A549 (cell line): ENCODE measurements at regions not wholly inside any gene's neighbourhood (a gene's known extent, or its start where the extent isn't known, plus 50 kb on each side); places are given as distances from the start of the nearest gene placed in this dataset.

ENCODE experiments used
- ATAC-seq, 2 experiments: fragments of 200-7000 bp in 1 of 2; fragments of >200 bp in 1 of 2; cut with Nextera tagmentation in 1 of 2; cut with Tn5 transposase in 1 of 2; 3 replicates each; pipeline versions ENCODE4 v1.8.0 to v1.9.1; 2018 to 2020; ENCODE audit warnings: mild to moderate bottlenecking in 1 of 2, moderate library complexity in 1 of 2
- CTCF ChIA-PET: fragments of 300-600 bp; sonication (Branson Sonifier 250); formaldehyde crosslinking; extraction: SDS; loops from one replicate; lab custom pipeline; 2021; ENCODE audit warnings: antibody characterized with exemption, inconsistent platforms; lab: Yijun Ruan, JAX
- POLR2A ChIA-PET: fragments of 350-600 bp; formaldehyde crosslinking; extraction: SDS; loops from one replicate; lab custom pipeline; 2021; ENCODE audit warnings: antibody characterized with exemption, inconsistent platforms; lab: Yijun Ruan, JAX
- DNase-seq, 2 experiments: peaks; one replicate each; pipeline versions ENCODE4 v3.0.0 to v3.0.0-alpha.2; 2011 to 2016; ENCODE audit warnings: low read depth in 1 of 2, low spot score in 1 of 2
- FAIRE-seq: peaks from 2 replicates; lab custom pipeline; 2011; peaks lifted over from hg19 to GRCh38; lab: Jason Lieb, UNC
- H3K27ac ChIP-seq, 2 experiments: fragments of >200 bp; sonication (Bioruptor Twin); formaldehyde crosslinking; 3 replicates each; pipeline ENCODE4 v1.5.1; 2016 to 2017
- H3K4me1 ChIP-seq: fragments of >200 bp; sonication (Bioruptor Twin); formaldehyde crosslinking; 3 replicates; pipeline ENCODE4 v1.6.1; 2016
- H3K4me2 ChIP-seq: fragments of >200 bp; sonication (Bioruptor Twin); formaldehyde crosslinking; 3 replicates; pipeline ENCODE4 v1.6.1; 2016
- H3K4me3 ChIP-seq: fragments of >200 bp; sonication (Bioruptor Twin); formaldehyde crosslinking; 3 replicates; pipeline ENCODE4 v1.5.1; 2016
- H3K9me3 ChIP-seq: fragments of >200 bp; sonication (Bioruptor Twin); formaldehyde crosslinking; 3 replicates; pipeline ENCODE4 v1.6.1; 2016
- EHF ChIP-seq: fragments of 250-450 bp; sonication (Bioruptor Pico); IDR thresholded peaks from 2 replicates; pipeline ENCODE4 v1.5.0; 2020; ENCODE audit warnings: mild to moderate bottlenecking
- FOSB ChIP-seq: fragments of 250-450 bp; sonication (Bioruptor Pico); IDR thresholded peaks from 2 replicates; pipeline ENCODE4 v1.5.0; 2020; ENCODE audit warnings: mild to moderate bottlenecking, moderate library complexity
- FOSL2 ChIP-seq, 2 experiments: fragments of 450-650 bp in 1 of 2; fragments of >200 bp in 1 of 2; sonication (Bioruptor Twin) in 1 of 2; formaldehyde crosslinking; IDR thresholded peaks; 2 replicates each; pipeline versions ENCODE4 v1.5.0 to v1.6.1; 2016 to 2020; ENCODE audit warnings: mild to moderate bottlenecking in 1 of 2, moderate library complexity in 1 of 2
- FOXS1 ChIP-seq: fragments of 250-450 bp; sonication (Bioruptor Pico); IDR thresholded peaks from 2 replicates; pipeline ENCODE4 v1.5.0; 2020; ENCODE audit warnings: mild to moderate bottlenecking, moderate library complexity
- GATA3 ChIP-seq: IDR thresholded peaks from 2 replicates; pipeline ENCODE4 v1.6.1; 2012; ENCODE audit warnings: borderline replicate concordance
- HDAC2 ChIP-seq: fragments of 200-600 bp; sonication (generic); IDR thresholded peaks from 2 replicates; pipeline ENCODE4 v1.6.1; 2016
- HEYL ChIP-seq: fragments of 250-450 bp; sonication (Bioruptor Pico); IDR thresholded peaks from 2 replicates; pipeline ENCODE4 v1.8.0; 2021; ENCODE audit warnings: mild to moderate bottlenecking, moderate library complexity
- HOXA7 ChIP-seq: fragments of 250-450 bp; sonication (Bioruptor Pico); IDR thresholded peaks from 2 replicates; pipeline ENCODE4 v1.5.0; 2020; ENCODE audit warnings: mild to moderate bottlenecking, moderate library complexity
- HOXB5 ChIP-seq: fragments of 250-450 bp; sonication (Bioruptor Pico); IDR thresholded peaks from 2 replicates; pipeline ENCODE4 v1.5.0; 2020; ENCODE audit warnings: mild to moderate bottlenecking, moderate library complexity
- JUN ChIP-seq, 2 experiments: fragments of >200 bp; sonication (Bioruptor Twin); formaldehyde crosslinking; IDR thresholded peaks; 2 replicates in 1 of 2; 3 replicates in 1 of 2; pipeline ENCODE4 v1.6.1; 2016 to 2017
- JUNB ChIP-seq: fragments of >200 bp; sonication (Bioruptor Twin); formaldehyde crosslinking; IDR thresholded peaks from 2 replicates; pipeline ENCODE4 v1.6.1; 2016
- KDM1A ChIP-seq: fragments of 200-600 bp; sonication (generic); IDR thresholded peaks from 2 replicates; pipeline ENCODE4 v1.6.1; 2016; ENCODE audit warnings: low read depth, mild to moderate bottlenecking
- MYC ChIP-seq: IDR thresholded peaks from 2 replicates; pipeline ENCODE4 v1.6.1; 2012; ENCODE audit warnings: mild to moderate bottlenecking, inconsistent platforms, low read length, improper control_type of control experiment, borderline replicate concordance
- NFE2L2 ChIP-seq: fragments of 150-350 bp; conservative IDR thresholded peaks from 2 replicates; pipeline ENCODE4 v1.6.1; 2014; ENCODE audit warnings: low read length
- NR3C1 ChIP-seq: fragments of >200 bp; sonication (Bioruptor Twin); formaldehyde crosslinking; IDR thresholded peaks from 3 replicates; pipeline ENCODE4 v1.6.1; 2017
- PHF8 ChIP-seq: fragments of 200-600 bp; sonication (generic); IDR thresholded peaks from 2 replicates; pipeline ENCODE4 v1.6.1; 2016; ENCODE audit warnings: low read depth, mild to moderate bottlenecking, antibody characterized with exemption, moderate library complexity, borderline replicate concordance
- RAD21 ChIP-seq, 2 experiments: fragments of >200 bp in 1 of 2; sonication (Bioruptor Twin) in 1 of 2; formaldehyde crosslinking in 1 of 2; IDR thresholded peaks in 1 of 2; conservative IDR thresholded peaks in 1 of 2; 2 replicates in 1 of 2; 3 replicates in 1 of 2; pipeline ENCODE4 v1.6.1; 2012 to 2018; ENCODE audit warnings: inconsistent platforms in 1 of 2
- RARB ChIP-seq: fragments of 250-450 bp; sonication (Bioruptor Pico); IDR thresholded peaks from 2 replicates; pipeline ENCODE4 v1.8.0; 2021; ENCODE audit warnings: mild to moderate bottlenecking, moderate library complexity
- RCOR1 ChIP-seq: fragments of 150-350 bp; IDR thresholded peaks from 2 replicates; pipeline ENCODE4 v1.6.1; 2014; ENCODE audit warnings: antibody characterized with exemption, low read length, low read depth
- RFX5 ChIP-seq: fragments of 450-650 bp; IDR thresholded peaks from 2 replicates; pipeline ENCODE4 v1.7.1; 2014; ENCODE audit warnings: antibody characterized with exemption, mild to moderate bottlenecking, moderate library complexity
- SMC3 ChIP-seq: fragments of >200 bp; sonication (Bioruptor Twin); formaldehyde crosslinking; IDR thresholded peaks from 3 replicates; pipeline ENCODE4 v1.6.1; 2018; ENCODE audit warnings: inconsistent platforms
- SREBF2 ChIP-seq: fragments of 450-650 bp; IDR thresholded peaks from 2 replicates; pipeline ENCODE4 v1.6.1; 2014; ENCODE audit warnings: mild to moderate bottlenecking, moderate library complexity
- TP53 ChIP-seq: fragments of 250-450 bp; sonication (Bioruptor Pico); IDR thresholded peaks from 2 replicates; pipeline ENCODE4 v1.5.0; 2021; ENCODE audit warnings: mild to moderate bottlenecking, moderate library complexity
- ZC3H11A ChIP-seq: fragments of 450-650 bp; IDR thresholded peaks from 2 replicates; pipeline ENCODE4 v1.6.1; 2014; ENCODE audit warnings: antibody characterized with exemption, mild to moderate bottlenecking
- ZNF302 ChIP-seq: fragments of 250-450 bp; sonication (Bioruptor Pico); IDR thresholded peaks from 2 replicates; pipeline ENCODE4 v1.9.0; 2021; ENCODE audit warnings: inconsistent platforms, mild to moderate bottlenecking, moderate library complexity
- WGBS: methylation state at CpG from one replicate; pipeline ENCODE4 v1.1.6; 2017; ENCODE audit errors: missing lambda C conversion rate; 5-methylcytosine and 5-hydroxymethylcytosine counted together
- TF ChIP-seq, protein P1 (sequence below): IDR thresholded peaks from 2 replicates; pipeline ENCODE4 v1.6.1; 2012
- TF ChIP-seq, protein P2 (sequence below): fragments of 200-600 bp; sonication (generic); IDR thresholded peaks from 2 replicates; pipeline ENCODE4 v1.6.1; 2016; ENCODE audit warnings: antibody characterized with exemption, mild to moderate bottlenecking, moderate library complexity
- TF ChIP-seq, protein P3 (sequence below): fragments of >200 bp; sonication (Bioruptor Twin); formaldehyde crosslinking; IDR thresholded peaks from 3 replicates; pipeline ENCODE4 v1.5.1; 2016
- TF ChIP-seq, protein P4 (sequence below): IDR thresholded peaks from 2 replicates; pipeline ENCODE4 v1.6.1; 2012

DNA sequence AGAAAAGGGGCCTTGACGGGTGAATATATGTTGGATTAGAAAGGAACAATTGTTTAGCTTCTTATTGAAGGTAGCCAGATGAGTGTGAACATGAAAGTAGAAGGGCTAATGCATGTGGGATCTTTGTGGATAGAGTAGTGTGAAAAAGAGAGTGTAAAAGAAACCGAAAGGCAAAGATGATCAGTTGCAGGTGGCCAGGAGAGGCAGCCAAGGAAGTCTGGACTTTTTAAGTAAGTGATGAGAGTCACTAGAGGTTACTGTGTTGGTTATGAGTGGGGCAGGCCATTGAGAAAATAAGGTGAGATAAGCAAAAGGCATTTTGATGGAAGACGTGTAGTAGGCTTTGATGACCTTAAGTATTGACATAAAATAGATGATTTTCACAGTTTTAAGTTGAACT, 64.7 kb upstream of the ETV1 start:
- FAIRE-seq (no peak), ATAC-seq (no peak), DNase-seq (no peak)
- H3K9me3 ChIP-seq = no peaks in the 10 kb centered on the region; the same call in 2 of the 3 replicates
- H3K4me3 ChIP-seq = no peak overlapping the region
- H3K4me2 ChIP-seq = no peak overlapping the region
- ChIA-PET CTCF (interaction anchor here (1.0 kb wide), 1 partner anchor 13 kb away, joined by 4 read pairs; no protein-coding TSS in a partner anchor), POLR2A (no interaction called here)
- H3K27ac ChIP-seq = no peak overlapping the region
- TF ChIP-seq HOXA7 (no peak), FOSL2 (IDR thresholded peaks at IDR 0.05) (no peak), FOSL2 (CRISPR knock-in tag; IDR thresholded peaks at IDR 0.05) (no peak), TP53 (CRISPR knock-in tag) (no peak), FOXS1 (CRISPR knock-in tag) (no peak), HDAC2 (no peak), RCOR1 (no peak)
- 29% methylated on average over 3 of the region's 3 CpGs for WGBS
- no peaks in the 10 kb centered on the region for H3K4me1 ChIP-seq

DNA sequence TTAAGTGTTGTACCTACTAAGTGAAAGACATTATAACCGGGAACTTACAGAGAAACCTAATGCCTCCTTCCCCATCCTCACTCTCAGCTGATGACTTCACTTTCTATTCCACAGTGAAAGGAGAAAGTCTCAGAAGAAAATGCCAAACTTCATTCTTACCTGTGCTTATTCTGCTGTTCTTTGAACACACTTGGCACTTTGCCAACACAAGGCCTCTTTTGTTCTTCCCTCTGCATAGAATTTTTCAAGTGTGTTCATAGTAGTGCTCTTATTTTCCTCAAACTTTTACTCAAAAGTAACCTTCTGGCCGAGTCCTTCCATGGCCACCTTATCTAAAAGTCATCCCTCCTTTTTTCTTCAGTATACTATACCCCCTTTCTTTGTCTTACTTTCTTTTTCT, 59.4 kb upstream of the ETV1 start:
- no peaks in the 10 kb centered on the region for H3K9me3 ChIP-seq
- H3K4me2 ChIP-seq = no peak overlapping the region
- DNase-seq = no peak
- 29% methylated on average over 2 of the region's 2 CpGs for WGBS
- H3K27ac ChIP-seq = no peak overlapping the region
- CTCF ChIA-PET = no interaction called here
- TF ChIP-seq JUNB (no peak), PHF8 (no peak), RARB (CRISPR knock-in tag) (no peak), HEYL (CRISPR knock-in tag) (no peak), FOSL2 (IDR thresholded peaks at IDR 0.05) (no peak), FOSL2 (CRISPR knock-in tag; IDR thresholded peaks at IDR 0.05) (no peak), GATA3 (no peak), FOSB (no peak), JUN (IDR thresholded peaks at IDR 0.05) (no peak), ZNF302 (CRISPR knock-in tag) (no peak), SREBF2 (no peak), NR3C1 (no peak), NFE2L2 (no peak), HOXB5 (CRISPR knock-in tag) (no peak), MYC (no peak), RFX5 (no peak)
- TF ChIP-seq, protein P1, sequence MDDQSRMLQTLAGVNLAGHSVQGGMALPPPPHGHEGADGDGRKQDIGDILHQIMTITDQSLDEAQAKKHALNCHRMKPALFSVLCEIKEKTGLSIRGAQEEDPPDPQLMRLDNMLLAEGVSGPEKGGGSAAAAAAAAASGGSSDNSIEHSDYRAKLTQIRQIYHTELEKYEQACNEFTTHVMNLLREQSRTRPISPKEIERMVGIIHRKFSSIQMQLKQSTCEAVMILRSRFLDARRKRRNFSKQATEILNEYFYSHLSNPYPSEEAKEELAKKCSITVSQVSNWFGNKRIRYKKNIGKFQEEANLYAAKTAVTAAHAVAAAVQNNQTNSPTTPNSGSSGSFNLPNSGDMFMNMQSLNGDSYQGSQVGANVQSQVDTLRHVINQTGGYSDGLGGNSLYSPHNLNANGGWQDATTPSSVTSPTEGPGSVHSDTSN = no peak
- TF ChIP-seq, all 56 proteins: peak for 0
- no peak overlapping the region for H3K4me3 ChIP-seq
- POLR2A ChIA-PET = no interaction called here
- no peaks in the 10 kb centered on the region for H3K4me1 ChIP-seq
- ATAC-seq (no peak), FAIRE-seq (no peak)

DNA sequence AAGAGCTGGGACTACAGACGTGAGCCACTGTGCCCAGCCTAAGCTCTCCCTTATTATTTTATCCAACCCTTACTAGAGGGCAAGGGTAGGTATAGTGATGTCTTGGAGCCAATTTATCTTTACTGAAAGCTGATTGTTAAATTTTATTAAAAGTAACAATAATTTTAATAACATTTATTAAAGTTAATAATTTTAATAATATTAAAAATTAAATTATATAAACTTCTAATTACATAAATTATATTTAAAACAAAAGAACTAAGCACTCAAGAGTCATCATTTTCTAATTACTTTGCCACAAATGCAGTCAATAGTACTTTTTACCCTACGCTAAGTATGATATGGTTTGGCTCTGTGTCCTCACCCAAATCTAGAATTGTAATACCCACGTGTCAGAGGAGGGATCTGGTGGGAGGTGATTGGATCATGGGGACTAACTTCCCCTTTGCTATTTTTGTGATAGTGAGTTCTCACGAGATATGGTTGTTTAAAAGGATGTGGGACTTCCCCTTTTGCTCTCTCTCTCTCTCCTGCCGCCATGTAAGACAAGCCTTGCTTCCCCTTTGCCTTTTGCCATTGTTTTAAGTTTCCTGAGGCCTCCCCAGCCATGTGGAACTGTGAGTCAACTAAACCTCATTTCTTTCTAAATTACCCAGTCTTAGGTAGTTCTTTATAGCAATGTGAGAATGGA, 58.4 kb upstream of the ETV1 start:
- ChIA-PET CTCF (interaction anchor here (0.6 kb wide), 1 partner anchor 334 kb away, joined by 4 read pairs; no protein-coding TSS in a partner anchor), POLR2A (no interaction called here)
- ATAC-seq (no peak), FAIRE-seq (no peak), DNase-seq (no peak)
- Histone ChIP-seq H3K27ac (no peak overlapping the region), H3K4me1 (no peaks in the 10 kb centered on the region), H3K4me3 (no peak overlapping the region), H3K9me3 (no peaks in the 10 kb centered on the region), H3K4me2 (no peak overlapping the region)
- 31% methylated on average over 5 of the region's 5 CpGs for WGBS
- TF ChIP-seq NR3C1 = no peak
- no peak for TF ChIP-seq RAD21 (conservative IDR thresholded peaks at IDR 0.05 in 1 of 2, IDR thresholded peaks at IDR 0.05 in 1 of 2)
- TF ChIP-seq, protein P2, sequence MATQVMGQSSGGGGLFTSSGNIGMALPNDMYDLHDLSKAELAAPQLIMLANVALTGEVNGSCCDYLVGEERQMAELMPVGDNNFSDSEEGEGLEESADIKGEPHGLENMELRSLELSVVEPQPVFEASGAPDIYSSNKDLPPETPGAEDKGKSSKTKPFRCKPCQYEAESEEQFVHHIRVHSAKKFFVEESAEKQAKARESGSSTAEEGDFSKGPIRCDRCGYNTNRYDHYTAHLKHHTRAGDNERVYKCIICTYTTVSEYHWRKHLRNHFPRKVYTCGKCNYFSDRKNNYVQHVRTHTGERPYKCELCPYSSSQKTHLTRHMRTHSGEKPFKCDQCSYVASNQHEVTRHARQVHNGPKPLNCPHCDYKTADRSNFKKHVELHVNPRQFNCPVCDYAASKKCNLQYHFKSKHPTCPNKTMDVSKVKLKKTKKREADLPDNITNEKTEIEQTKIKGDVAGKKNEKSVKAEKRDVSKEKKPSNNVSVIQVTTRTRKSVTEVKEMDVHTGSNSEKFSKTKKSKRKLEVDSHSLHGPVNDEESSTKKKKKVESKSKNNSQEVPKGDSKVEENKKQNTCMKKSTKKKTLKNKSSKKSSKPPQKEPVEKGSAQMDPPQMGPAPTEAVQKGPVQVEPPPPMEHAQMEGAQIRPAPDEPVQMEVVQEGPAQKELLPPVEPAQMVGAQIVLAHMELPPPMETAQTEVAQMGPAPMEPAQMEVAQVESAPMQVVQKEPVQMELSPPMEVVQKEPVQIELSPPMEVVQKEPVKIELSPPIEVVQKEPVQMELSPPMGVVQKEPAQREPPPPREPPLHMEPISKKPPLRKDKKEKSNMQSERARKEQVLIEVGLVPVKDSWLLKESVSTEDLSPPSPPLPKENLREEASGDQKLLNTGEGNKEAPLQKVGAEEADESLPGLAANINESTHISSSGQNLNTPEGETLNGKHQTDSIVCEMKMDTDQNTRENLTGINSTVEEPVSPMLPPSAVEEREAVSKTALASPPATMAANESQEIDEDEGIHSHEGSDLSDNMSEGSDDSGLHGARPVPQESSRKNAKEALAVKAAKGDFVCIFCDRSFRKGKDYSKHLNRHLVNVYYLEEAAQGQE = no peak
- no peak for TF ChIP-seq JUN (IDR thresholded peaks at IDR 0.05)
- TF ChIP-seq RFX5 = no peak
- TF ChIP-seq, protein P3, sequence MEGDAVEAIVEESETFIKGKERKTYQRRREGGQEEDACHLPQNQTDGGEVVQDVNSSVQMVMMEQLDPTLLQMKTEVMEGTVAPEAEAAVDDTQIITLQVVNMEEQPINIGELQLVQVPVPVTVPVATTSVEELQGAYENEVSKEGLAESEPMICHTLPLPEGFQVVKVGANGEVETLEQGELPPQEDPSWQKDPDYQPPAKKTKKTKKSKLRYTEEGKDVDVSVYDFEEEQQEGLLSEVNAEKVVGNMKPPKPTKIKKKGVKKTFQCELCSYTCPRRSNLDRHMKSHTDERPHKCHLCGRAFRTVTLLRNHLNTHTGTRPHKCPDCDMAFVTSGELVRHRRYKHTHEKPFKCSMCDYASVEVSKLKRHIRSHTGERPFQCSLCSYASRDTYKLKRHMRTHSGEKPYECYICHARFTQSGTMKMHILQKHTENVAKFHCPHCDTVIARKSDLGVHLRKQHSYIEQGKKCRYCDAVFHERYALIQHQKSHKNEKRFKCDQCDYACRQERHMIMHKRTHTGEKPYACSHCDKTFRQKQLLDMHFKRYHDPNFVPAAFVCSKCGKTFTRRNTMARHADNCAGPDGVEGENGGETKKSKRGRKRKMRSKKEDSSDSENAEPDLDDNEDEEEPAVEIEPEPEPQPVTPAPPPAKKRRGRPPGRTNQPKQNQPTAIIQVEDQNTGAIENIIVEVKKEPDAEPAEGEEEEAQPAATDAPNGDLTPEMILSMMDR = no peak
- TF ChIP-seq EHF (CRISPR knock-in tag) = no peak
- TF ChIP-seq KDM1A = no peak
- TF ChIP-seq HEYL (CRISPR knock-in tag) = no peak
- TF ChIP-seq RCOR1 = no peak
- TF ChIP-seq, protein P4, sequence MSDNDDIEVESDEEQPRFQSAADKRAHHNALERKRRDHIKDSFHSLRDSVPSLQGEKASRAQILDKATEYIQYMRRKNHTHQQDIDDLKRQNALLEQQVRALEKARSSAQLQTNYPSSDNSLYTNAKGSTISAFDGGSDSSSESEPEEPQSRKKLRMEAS = no peak
- no peak for TF ChIP-seq SMC3
- TF ChIP-seq ZC3H11A = no peak
